ENCODE measurements at regions not wholly inside any gene's neighbourhood (a gene's known extent, or its start where the extent isn't known, plus 50 kb on each side); places are given as distances from the start of the nearest gene placed in this dataset.

DNA sequence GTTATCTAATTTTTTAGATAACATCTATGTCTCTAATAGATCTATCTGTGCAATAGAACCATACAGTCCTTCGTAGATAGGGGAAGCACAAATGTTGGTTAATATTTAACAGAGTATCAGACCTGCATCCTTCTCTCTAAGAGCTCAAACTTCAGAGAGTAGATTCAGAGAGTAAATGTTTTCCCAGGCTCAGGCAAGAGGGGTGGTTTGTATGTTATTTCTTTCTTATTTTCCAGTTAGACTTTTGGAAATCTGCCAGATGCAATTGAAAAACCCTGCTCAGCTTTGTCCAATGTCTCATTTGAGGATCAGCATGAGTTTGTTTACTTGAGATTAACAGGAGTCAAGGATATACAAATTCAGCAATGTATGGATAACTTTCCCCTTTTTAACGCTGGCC, 361.9 kb downstream of the BCKDHB start:
- TF ChIP-seq, protein P1, sequence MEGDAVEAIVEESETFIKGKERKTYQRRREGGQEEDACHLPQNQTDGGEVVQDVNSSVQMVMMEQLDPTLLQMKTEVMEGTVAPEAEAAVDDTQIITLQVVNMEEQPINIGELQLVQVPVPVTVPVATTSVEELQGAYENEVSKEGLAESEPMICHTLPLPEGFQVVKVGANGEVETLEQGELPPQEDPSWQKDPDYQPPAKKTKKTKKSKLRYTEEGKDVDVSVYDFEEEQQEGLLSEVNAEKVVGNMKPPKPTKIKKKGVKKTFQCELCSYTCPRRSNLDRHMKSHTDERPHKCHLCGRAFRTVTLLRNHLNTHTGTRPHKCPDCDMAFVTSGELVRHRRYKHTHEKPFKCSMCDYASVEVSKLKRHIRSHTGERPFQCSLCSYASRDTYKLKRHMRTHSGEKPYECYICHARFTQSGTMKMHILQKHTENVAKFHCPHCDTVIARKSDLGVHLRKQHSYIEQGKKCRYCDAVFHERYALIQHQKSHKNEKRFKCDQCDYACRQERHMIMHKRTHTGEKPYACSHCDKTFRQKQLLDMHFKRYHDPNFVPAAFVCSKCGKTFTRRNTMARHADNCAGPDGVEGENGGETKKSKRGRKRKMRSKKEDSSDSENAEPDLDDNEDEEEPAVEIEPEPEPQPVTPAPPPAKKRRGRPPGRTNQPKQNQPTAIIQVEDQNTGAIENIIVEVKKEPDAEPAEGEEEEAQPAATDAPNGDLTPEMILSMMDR (IDR thresholded peaks at IDR 0.05; ENCODE audit: extremely low read depth, missing control alignments): no peak
- DNase-seq (ENCODE audit: low spot score): no peak

GRCh38 chr6:80467408-80467807, 360.9 kb downstream of the BCKDHB start:
- TF ChIP-seq, protein P1 (IDR thresholded peaks at IDR 0.05; ENCODE audit: extremely low read depth, missing control alignments): no peak

DNA sequence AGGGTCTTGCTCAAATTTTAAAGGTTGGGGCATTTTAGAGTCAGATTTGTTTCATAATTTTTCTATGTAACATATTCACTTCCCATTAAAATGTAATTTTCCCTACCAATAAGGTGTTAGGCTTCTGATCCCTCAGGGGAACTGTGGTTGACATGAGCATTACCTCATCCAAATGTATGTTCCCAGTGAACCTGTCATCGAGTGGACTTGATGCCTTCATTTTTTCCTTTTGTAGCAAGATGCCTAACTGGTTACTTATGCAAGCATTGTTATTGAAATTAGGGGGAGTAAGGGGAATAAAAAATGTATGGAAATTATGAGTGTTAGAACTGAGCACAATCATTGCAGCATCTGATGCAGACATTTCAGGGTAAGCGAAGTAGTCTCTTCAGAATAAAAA, 360.5 kb downstream of the BCKDHB start:
- TF ChIP-seq, protein P1 (IDR thresholded peaks at IDR 0.05; ENCODE audit: extremely low read depth, missing control alignments): no peak
- no peak for DNase-seq (ENCODE audit: low spot score)

More at GRCh38 chr6:80467408-80467807, 360.9 kb downstream of the BCKDHB start:
- no peak for DNase-seq (ENCODE audit: low spot score)

DNA sequence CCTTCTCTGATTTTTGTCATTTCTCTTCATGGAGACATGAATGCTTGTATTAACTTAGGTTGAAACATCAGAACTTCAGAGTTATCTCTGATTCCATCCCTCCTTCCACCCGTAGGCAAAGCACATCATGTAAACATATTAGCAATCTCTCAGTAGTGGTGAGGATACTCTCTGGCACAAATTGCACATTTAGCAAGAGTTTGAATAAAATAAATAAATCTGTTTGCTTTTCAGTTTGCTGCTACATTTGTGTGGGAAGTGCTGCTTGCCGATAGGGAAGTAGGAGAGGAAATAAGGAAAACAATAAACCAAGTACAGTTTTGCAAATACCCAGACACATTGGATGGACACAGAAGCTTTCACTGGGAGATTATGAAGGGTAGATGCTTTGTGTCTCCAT, 359.0 kb downstream of the BCKDHB start:
- DNase-seq (ENCODE audit: low spot score): no peak
- TF ChIP-seq, protein P1 (IDR thresholded peaks at IDR 0.05; ENCODE audit: extremely low read depth, missing control alignments): no peak

DNA sequence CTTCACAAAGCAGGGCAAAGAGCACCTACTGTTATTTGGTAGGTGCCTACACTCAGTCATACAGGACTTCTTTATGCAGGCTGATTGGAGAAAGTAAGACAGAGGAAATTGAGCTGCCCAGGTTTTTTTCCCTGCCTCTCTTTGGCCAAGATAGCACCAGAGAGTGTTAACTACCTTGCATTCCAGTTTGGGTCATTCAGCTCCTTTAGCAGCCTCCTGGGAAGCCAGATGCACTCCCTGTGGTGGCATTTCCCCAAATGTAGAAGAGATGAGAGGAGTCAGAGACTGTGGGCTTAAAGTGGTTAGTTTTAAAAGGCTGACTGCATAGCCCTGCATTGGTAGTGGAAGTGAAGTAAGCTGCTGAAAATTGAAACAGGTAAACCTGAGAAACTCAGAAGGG, 358.4 kb downstream of the BCKDHB start:
- no peak for DNase-seq (ENCODE audit: low spot score)
- TF ChIP-seq, protein P1 (IDR thresholded peaks at IDR 0.05; ENCODE audit: extremely low read depth, missing control alignments): no peak

- DNase-seq (ENCODE audit: low spot score): no peak
- TF ChIP-seq, protein P1 (IDR thresholded peaks at IDR 0.05; ENCODE audit: extremely low read depth, missing control alignments): no peak
Observed at GRCh38 chr6:80463197-80463596, 356.7 kb downstream of the BCKDHB start.

- TF ChIP-seq, protein P1 (IDR thresholded peaks at IDR 0.05; ENCODE audit: extremely low read depth, missing control alignments): no peak
- DNase-seq (ENCODE audit: low spot score): no peak
Observed at GRCh38 chr6:80460257-80460865, 353.9 kb downstream of the BCKDHB start.

Measured in GM20000 (cell line).